ENCODE measurements at regions not wholly inside any gene's neighbourhood (a gene's known extent, or its start where the extent isn't known, plus 50 kb on each side); places are given as distances from the start of the nearest gene placed in this dataset.

DNA sequence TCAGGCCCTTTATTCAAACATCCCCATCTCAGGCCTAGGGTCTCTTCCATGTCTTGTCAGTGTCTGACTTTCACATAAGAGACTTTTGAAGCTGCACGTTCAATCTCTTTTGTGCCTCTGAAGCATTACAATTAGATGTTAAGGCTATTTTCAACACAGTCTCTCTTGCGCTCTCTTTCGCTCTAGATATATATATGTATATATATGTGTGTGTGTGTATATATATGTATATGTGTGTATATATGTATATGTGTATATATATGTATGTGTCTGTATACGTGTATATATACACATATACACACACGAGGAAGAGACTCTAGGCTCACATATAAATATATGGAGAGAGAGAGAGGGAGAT lies 162.5 kb upstream of the RNPC3 start:
- H3K4me1 ChIP-seq (ENCODE audit: insufficient read depth, low read length, poor library complexity, severe bottlenecking) = no peaks in the 10 kb centered on the region
- TF ChIP-seq, protein P1, sequence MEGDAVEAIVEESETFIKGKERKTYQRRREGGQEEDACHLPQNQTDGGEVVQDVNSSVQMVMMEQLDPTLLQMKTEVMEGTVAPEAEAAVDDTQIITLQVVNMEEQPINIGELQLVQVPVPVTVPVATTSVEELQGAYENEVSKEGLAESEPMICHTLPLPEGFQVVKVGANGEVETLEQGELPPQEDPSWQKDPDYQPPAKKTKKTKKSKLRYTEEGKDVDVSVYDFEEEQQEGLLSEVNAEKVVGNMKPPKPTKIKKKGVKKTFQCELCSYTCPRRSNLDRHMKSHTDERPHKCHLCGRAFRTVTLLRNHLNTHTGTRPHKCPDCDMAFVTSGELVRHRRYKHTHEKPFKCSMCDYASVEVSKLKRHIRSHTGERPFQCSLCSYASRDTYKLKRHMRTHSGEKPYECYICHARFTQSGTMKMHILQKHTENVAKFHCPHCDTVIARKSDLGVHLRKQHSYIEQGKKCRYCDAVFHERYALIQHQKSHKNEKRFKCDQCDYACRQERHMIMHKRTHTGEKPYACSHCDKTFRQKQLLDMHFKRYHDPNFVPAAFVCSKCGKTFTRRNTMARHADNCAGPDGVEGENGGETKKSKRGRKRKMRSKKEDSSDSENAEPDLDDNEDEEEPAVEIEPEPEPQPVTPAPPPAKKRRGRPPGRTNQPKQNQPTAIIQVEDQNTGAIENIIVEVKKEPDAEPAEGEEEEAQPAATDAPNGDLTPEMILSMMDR (conservative IDR thresholded peaks at IDR 0.05; ENCODE audit: low read length) = no peak
- H3K36me3 ChIP-seq (ENCODE audit: insufficient read depth, low read length) = no peaks in the 10 kb centered on the region
- H3K79me2 ChIP-seq (ENCODE audit: insufficient read depth, low read depth, low read length) = no peaks in the 10 kb centered on the region
- ChIA-PET CTCF (ENCODE audit: unreplicated experiment) (no interaction called here), POLR2A (interaction anchor here (0.7 kb wide), 2 partner anchors 105 to 206 kb away, joined by 3 read pairs; no protein-coding TSS in a partner anchor)
- H3K9me2 ChIP-seq (ENCODE audit: insufficient read depth, low read length) = no peaks in the 10 kb centered on the region
- no peak overlapping the region for H3K4me2 ChIP-seq (ENCODE audit: low read length)
- intact Hi-C loops (cut with micrococcal nuclease; ENCODE audit: unreplicated experiment) = no loop called here
- H3K27ac ChIP-seq (ENCODE audit: low read depth, low read length, poor library complexity, severe bottlenecking) = no peak overlapping the region
- no peak overlapping the region for H2AFZ ChIP-seq (ENCODE audit: low read length)
- H3K9me3 ChIP-seq (ENCODE audit: low read length) = no peaks in the 10 kb centered on the region
- no peak overlapping the region for H3K4me3 ChIP-seq (ENCODE audit: low read depth, low read length, poor library complexity, severe bottlenecking)
- H4K20me1 ChIP-seq (ENCODE audit: insufficient read depth, low read length) = no peaks in the 10 kb centered on the region
- no peak for DNase-seq (ENCODE audit: low spot score)
- BruUV-seq (replicated peaks) = no TSS peak

DNA sequence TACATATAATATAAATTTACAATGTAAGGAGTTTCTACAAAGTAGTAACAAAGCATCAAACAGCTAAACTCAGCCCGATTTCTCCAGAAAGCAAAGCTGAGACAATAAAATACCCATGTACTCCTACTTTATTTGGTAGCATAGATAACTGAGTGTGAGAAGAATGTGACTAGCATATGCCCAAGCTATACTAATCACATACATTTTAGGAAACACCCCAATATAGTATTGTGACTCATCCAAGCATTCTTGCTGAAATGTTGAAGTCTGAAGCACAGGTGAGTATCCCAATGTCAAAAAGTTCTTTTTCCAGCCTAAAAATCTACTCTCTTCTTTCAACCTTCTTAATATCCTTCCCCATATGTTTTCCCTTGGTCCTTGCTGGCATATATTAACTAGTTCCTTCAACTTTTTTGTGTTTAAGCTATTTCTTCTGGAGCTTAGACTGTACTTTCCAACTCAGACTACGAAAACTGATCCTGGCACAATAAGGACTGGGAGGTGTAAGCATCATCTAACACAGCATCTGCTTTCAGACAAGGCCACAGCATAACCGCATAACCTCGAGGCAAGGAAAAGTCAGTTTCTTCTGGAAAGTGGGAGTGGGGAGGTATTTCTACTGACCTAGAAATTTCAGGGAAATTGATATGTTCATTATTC lies 163.0 kb upstream of the RNPC3 start:
- CTCF ChIA-PET (ENCODE audit: unreplicated experiment) = no interaction called here
- Histone ChIP-seq H3K4me2 (ENCODE audit: low read length) (no peak overlapping the region), H2AFZ (ENCODE audit: low read length) (no peak overlapping the region), H3K36me3 (ENCODE audit: insufficient read depth, low read length) (no peaks in the 10 kb centered on the region), H3K9me3 (ENCODE audit: low read length) (no peaks in the 10 kb centered on the region), H4K20me1 (ENCODE audit: insufficient read depth, low read length) (no peaks in the 10 kb centered on the region), H3K9me2 (ENCODE audit: insufficient read depth, low read length) (no peaks in the 10 kb centered on the region), H3K27ac (ENCODE audit: low read depth, low read length, poor library complexity, severe bottlenecking) (no peak overlapping the region), H3K4me3 (ENCODE audit: low read depth, low read length, poor library complexity, severe bottlenecking) (no peak overlapping the region), H3K79me2 (ENCODE audit: insufficient read depth, low read depth, low read length) (no peaks in the 10 kb centered on the region), H3K4me1 (ENCODE audit: insufficient read depth, low read length, poor library complexity, severe bottlenecking) (no peaks in the 10 kb centered on the region)
- no peak for TF ChIP-seq EZH2phosphoT487 (IDR thresholded peaks at IDR 0.05; ENCODE audit: borderline replicate concordance, low read depth, low read length)
- TF ChIP-seq, protein P1 (conservative IDR thresholded peaks at IDR 0.05; ENCODE audit: low read length) = no peak
- intact Hi-C loops (cut with micrococcal nuclease; ENCODE audit: unreplicated experiment) = no loop called here
- POLR2A ChIA-PET = interaction anchor here (0.7 kb wide), 2 partner anchors 106 to 206 kb away, joined by 3 read pairs; no protein-coding TSS in a partner anchor
- BruUV-seq (replicated peaks) = no TSS peak
- DNase-seq (ENCODE audit: low spot score) = no peak

DNA sequence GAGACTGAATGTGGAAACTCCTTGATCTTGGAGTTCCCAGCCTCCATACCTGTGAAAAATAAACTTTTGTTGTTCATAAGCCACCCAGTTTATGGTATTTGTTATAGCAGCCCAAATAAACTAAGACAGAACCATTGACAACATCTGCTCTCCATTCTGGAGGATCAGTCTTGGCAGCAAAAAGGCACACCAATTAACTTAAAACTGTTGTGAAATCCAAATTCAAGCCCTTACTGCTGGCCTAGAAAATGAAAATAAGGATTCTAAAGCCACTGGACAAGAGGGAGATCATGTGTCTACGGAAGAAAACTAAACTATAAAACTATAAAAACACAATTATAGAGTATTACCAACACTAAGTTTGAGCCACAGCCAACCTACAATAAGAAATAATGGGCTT lies 172.1 kb upstream of the RNPC3 start:
- DNase-seq (ENCODE audit: low spot score) = no peak
- Histone ChIP-seq H3K4me1 (ENCODE audit: insufficient read depth, low read length, poor library complexity, severe bottlenecking) (no peaks in the 10 kb centered on the region), H3K4me2 (ENCODE audit: low read length) (no peak overlapping the region), H4K20me1 (ENCODE audit: insufficient read depth, low read length) (no peaks in the 10 kb centered on the region), H2AFZ (ENCODE audit: low read length) (no peak overlapping the region), H3K79me2 (ENCODE audit: insufficient read depth, low read depth, low read length) (no peaks in the 10 kb centered on the region), H3K4me3 (ENCODE audit: low read depth, low read length, poor library complexity, severe bottlenecking) (no peak overlapping the region), H3K9me3 (ENCODE audit: low read length) (no peaks in the 10 kb centered on the region), H3K36me3 (ENCODE audit: insufficient read depth, low read length) (no peaks in the 10 kb centered on the region), H3K9me2 (ENCODE audit: insufficient read depth, low read length) (no peaks in the 10 kb centered on the region), H3K27ac (ENCODE audit: low read depth, low read length, poor library complexity, severe bottlenecking) (no peak overlapping the region)
- POLR2A ChIA-PET = no interaction called here
- CTCF ChIA-PET (ENCODE audit: unreplicated experiment) = no interaction called here
- intact Hi-C loops (cut with micrococcal nuclease; ENCODE audit: unreplicated experiment) = no loop called here
- TF ChIP-seq EZH2phosphoT487 (IDR thresholded peaks at IDR 0.05; ENCODE audit: borderline replicate concordance, low read depth, low read length) = no peak
- TF ChIP-seq, protein P1 (conservative IDR thresholded peaks at IDR 0.05; ENCODE audit: low read length) = no peak
- no TSS peak for BruUV-seq (replicated peaks)

All from OCI-LY7 (cell line).